Right cardiac atrium (tissue), 5 donors: ENCODE measurements at regions not wholly inside any gene's neighbourhood (a gene's known extent, or its start where the extent isn't known, plus 50 kb on each side); places are given as distances from the start of the nearest gene placed in this dataset.

Source experiments
- ATAC-seq, 2 donors: fragments of 200-7000 bp; cut with Tn5 transposase; one replicate each; pipeline versions ENCODE4 v1.8.0 to v1.9.1; 2020; ENCODE audit warnings: moderate library complexity in 2 of 2, mild to moderate bottlenecking in 1 of 2
- DNase-seq, 3 donors: peaks; one replicate each; pipeline ENCODE4 v3.0.0-alpha.2; 2020
- H3K27ac ChIP-seq: one replicate; pipeline ENCODE4 v1.5.1; 2013; ENCODE audit warnings: mild to moderate bottlenecking, low read length, control low read depth, moderate library complexity
- H3K27me3 ChIP-seq: one replicate; pipeline ENCODE4 v1.6.1; 2013; ENCODE audit not compliant: control insufficient read depth, insufficient read depth
- H3K4me1 ChIP-seq: one replicate; pipeline ENCODE4 v1.6.1; 2013; ENCODE audit warnings: low read length; ENCODE audit not compliant: control insufficient read depth, insufficient read depth
- H3K4me3 ChIP-seq: one replicate; pipeline ENCODE4 v1.5.1; 2013; ENCODE audit warnings: low read length, control low read depth
- H3K9me3 ChIP-seq: one replicate; pipeline ENCODE4 v1.6.1; 2013; ENCODE audit warnings: low read length; ENCODE audit not compliant: control insufficient read depth
- WGBS: extraction: QIAGEN DNeasy Blood & Tissue Kit; methylation state at CpG from one replicate; pipeline ENCODE4 v1.1.7; 2013; 5-methylcytosine and 5-hydroxymethylcytosine counted together
- intact Hi-C, 4 donors: fragments of 100-400 bp; cut with DNase I; formaldehyde crosslinking; loops; one replicate each; pipeline versions ENCODE4 v1.11.0 to v1.14.0; 2022 to 2023
- donor health status: healthy with polysubstance abuse.
- donor health status: DM: no; HTN: yes; CAD: no.
- donor health status: DM: no; HTN: no; CAD: no.
- donor health status: DM: no; HTN: yes; CAD: no; lungs with severe emphysema.
- donor health status: DM: yes; HTN: yes; CAD: no.

- intact Hi-C loops, result no loop called here
- ATAC-seq (peak; percentile 19 to 72), DNase-seq (no peak)
- 47% methylated on average over 2 of the region's 2 CpGs for WGBS
- H3K27ac ChIP-seq, result no peak overlapping the region
- H3K9me3 ChIP-seq, result no peaks in the 10 kb centered on the region
- H3K4me3 ChIP-seq, result no peak overlapping the region
- H3K4me1 ChIP-seq, result no peaks in the 10 kb centered on the region
- no peaks in the 10 kb centered on the region for H3K27me3 ChIP-seq
These were observed 155.2 kb downstream of the ZNF330 start for GRCh38 chr4:141375855-141376254.

GRCh38 chr4:141376769-141377168, 156.1 kb downstream of the ZNF330 start:
- Histone ChIP-seq H3K9me3 (no peaks in the 10 kb centered on the region), H3K4me3 (no peak overlapping the region), H3K4me1 (no peaks in the 10 kb centered on the region), H3K27ac (no peak overlapping the region), H3K27me3 (no peaks in the 10 kb centered on the region)
- intact Hi-C loops, result no loop called here
- no peak for DNase-seq
- ATAC-seq, result no peak
- WGBS, result 86% methylated on average over 2 of the region's 2 CpGs

- Histone ChIP-seq H3K27ac (no peak overlapping the region), H3K27me3 (no peaks in the 10 kb centered on the region), H3K4me3 (no peak overlapping the region), H3K4me1 (no peaks in the 10 kb centered on the region), H3K9me3 (no peaks in the 10 kb centered on the region)
- ATAC-seq (no peak), DNase-seq (no peak)
- WGBS, result 83% methylated on average over 2 of the region's 2 CpGs
- intact Hi-C loops, result no loop called here
These were observed 166.6 kb downstream of the ZNF330 start for GRCh38 chr4:141387299-141387698.

- Histone ChIP-seq H3K9me3 (no peaks in the 10 kb centered on the region), H3K4me1 (no peaks in the 10 kb centered on the region), H3K27ac (no peak overlapping the region), H3K4me3 (no peak overlapping the region), H3K27me3 (no peaks in the 10 kb centered on the region)
- intact Hi-C loops, result no loop called here
- DNase-seq (no peak), ATAC-seq (no peak)
- 68% methylated on average over 3 of the region's 3 CpGs for WGBS
These were observed 167.8 kb downstream of the ZNF330 start for GRCh38 chr4:141388481-141388880.

- no peak for DNase-seq
- H3K9me3 ChIP-seq, result no peaks in the 10 kb centered on the region
- ATAC-seq, result no peak
- intact Hi-C loops, result no loop called here
- 76% methylated on average over 1 of the region's 1 CpG for WGBS
- no peak overlapping the region for H3K4me3 ChIP-seq
- no peaks in the 10 kb centered on the region for H3K4me1 ChIP-seq
- H3K27me3 ChIP-seq, result no peaks in the 10 kb centered on the region
- no peak overlapping the region for H3K27ac ChIP-seq
These were observed 169.0 kb downstream of the ZNF330 start for GRCh38 chr4:141389649-141390048.

- no peak overlapping the region for H3K4me3 ChIP-seq
- intact Hi-C loops, result no loop called here
- H3K9me3 ChIP-seq, result no peaks in the 10 kb centered on the region
- WGBS, result 65% methylated on average over 1 of the region's 1 CpG
- no peaks in the 10 kb centered on the region for H3K27me3 ChIP-seq
- no peaks in the 10 kb centered on the region for H3K4me1 ChIP-seq
- no peak for DNase-seq
- ATAC-seq, result no peak
- H3K27ac ChIP-seq, result no peak overlapping the region
These were observed 169.9 kb downstream of the ZNF330 start for GRCh38 chr4:141390571-141390970.

GRCh38 chr4:141391293-141391692, 170.6 kb downstream of the ZNF330 start:
- ATAC-seq (no peak), DNase-seq (no peak)
- Histone ChIP-seq H3K27ac (no peak overlapping the region), H3K4me1 (no peaks in the 10 kb centered on the region), H3K9me3 (no peaks in the 10 kb centered on the region), H3K27me3 (no peaks in the 10 kb centered on the region), H3K4me3 (no peak overlapping the region)
- intact Hi-C loops, result no loop called here

- DNase-seq (no peak), ATAC-seq (no peak)
- Histone ChIP-seq H3K4me1 (no peaks in the 10 kb centered on the region), H3K27ac (no peak overlapping the region), H3K27me3 (no peaks in the 10 kb centered on the region), H3K9me3 (no peaks in the 10 kb centered on the region), H3K4me3 (no peak overlapping the region)
- intact Hi-C loops, result no loop called here
- WGBS, result 74% methylated on average over 3 of the region's 3 CpGs
These were observed 171.1 kb downstream of the ZNF330 start for GRCh38 chr4:141391771-141392170.

GRCh38 chr4:141395246-141395830, 174.6 kb downstream of the ZNF330 start:
- ATAC-seq, result no peak
- H3K27me3 ChIP-seq, result no peaks in the 10 kb centered on the region
- WGBS, result 93% methylated on average over 1 of the region's 1 CpG
- H3K4me1 ChIP-seq, result no peaks in the 10 kb centered on the region
- no peak for DNase-seq
- no peak overlapping the region for H3K4me3 ChIP-seq
- no peaks in the 10 kb centered on the region for H3K9me3 ChIP-seq
- intact Hi-C loops, result no loop called here
- no peak overlapping the region for H3K27ac ChIP-seq

GRCh38 chr4:141395919-141396318, 175.2 kb downstream of the ZNF330 start:
- Histone ChIP-seq H3K9me3 (no peaks in the 10 kb centered on the region), H3K4me1 (no peaks in the 10 kb centered on the region), H3K27me3 (no peaks in the 10 kb centered on the region), H3K4me3 (no peak overlapping the region), H3K27ac (no peak overlapping the region)
- 92% methylated on average over 5 of the region's 5 CpGs for WGBS
- no peak for DNase-seq
- no peak for ATAC-seq
- intact Hi-C loops, result no loop called here

- Histone ChIP-seq H3K4me3 (no peak overlapping the region), H3K27me3 (no peaks in the 10 kb centered on the region), H3K27ac (no peak overlapping the region), H3K9me3 (no peaks in the 10 kb centered on the region), H3K4me1 (no peaks in the 10 kb centered on the region)
- ATAC-seq, result no peak
- intact Hi-C loops, result no loop called here
- no peak for DNase-seq
- 89% methylated on average over 5 of the region's 5 CpGs for WGBS
These were observed 182.0 kb downstream of the ZNF330 start for GRCh38 chr4:141402712-141403111.

GRCh38 chr4:141403782-141404181, 183.1 kb downstream of the ZNF330 start:
- intact Hi-C loops, result no loop called here
- Histone ChIP-seq H3K4me1 (no peaks in the 10 kb centered on the region), H3K9me3 (no peaks in the 10 kb centered on the region), H3K27ac (no peak overlapping the region), H3K27me3 (no peaks in the 10 kb centered on the region), H3K4me3 (no peak overlapping the region)
- WGBS, result 53% methylated on average over 2 of the region's 2 CpGs
- no peak for DNase-seq
- no peak for ATAC-seq
